Loucy (cell line): ENCODE measurements at regions not wholly inside any gene's neighbourhood (a gene's known extent, or its start where the extent isn't known, plus 50 kb on each side); places are given as distances from the start of the nearest gene placed in this dataset.

Experiments used
- H2AFZ ChIP-seq: fragments of 200-600 bp; sonication (generic); 2 replicates; pipeline ENCODE4 v1.6.0; 2016; ENCODE audit warnings: antibody characterized with exemption, mild to moderate bottlenecking, low read length, moderate library complexity
- H3F3A ChIP-seq: fragments of 200-600 bp; 2 replicates; pipeline ENCODE4 v1.6.0; 2016; ENCODE audit warnings: antibody characterized with exemption, low read depth, mild to moderate bottlenecking
- H3K27me3 ChIP-seq: fragments of 200-600 bp; sonication (generic); 2 replicates; pipeline ENCODE4 v1.6.1; 2014; ENCODE audit warnings: low read length, mild to moderate bottlenecking; ENCODE audit not compliant: insufficient read depth, poor library complexity, severe bottlenecking
- H3K36me3 ChIP-seq: fragments of 200-600 bp; sonication (generic); 2 replicates; pipeline ENCODE4 v1.6.1; 2016; ENCODE audit warnings: low read length; ENCODE audit not compliant: insufficient read depth
- H3K4me1 ChIP-seq: fragments of 200-600 bp; sonication (generic); 2 replicates; pipeline ENCODE4 v1.5.1; 2014; ENCODE audit warnings: low read length, mild to moderate bottlenecking; ENCODE audit not compliant: insufficient read depth, poor library complexity, severe bottlenecking
- H3K4me2 ChIP-seq: fragments of 200-600 bp; sonication (generic); 2 replicates; pipeline ENCODE4 v1.6.0; 2014; ENCODE audit warnings: antibody characterized with exemption, low read length, low read depth, mild to moderate bottlenecking; ENCODE audit not compliant: poor library complexity, severe bottlenecking
- H3K4me3 ChIP-seq: fragments of 200-600 bp; sonication (generic); 2 replicates; pipeline ENCODE4 v1.5.1; 2014; ENCODE audit warnings: low read length, mild to moderate bottlenecking, mixed read lengths; ENCODE audit not compliant: poor library complexity, severe bottlenecking
- H3K79me2 ChIP-seq: fragments of 200-600 bp; sonication (generic); 2 replicates; pipeline ENCODE4 v1.6.1; 2014; ENCODE audit warnings: low read length; ENCODE audit not compliant: insufficient read depth
- H3K9ac ChIP-seq: fragments of 200-600 bp; sonication (generic); 2 replicates; pipeline ENCODE4 v1.6.0; 2014; ENCODE audit warnings: mild to moderate bottlenecking, low read depth, low read length, moderate library complexity; ENCODE audit not compliant: poor library complexity, severe bottlenecking
- H3K9me2 ChIP-seq: fragments of 200-600 bp; sonication (generic); replicated peaks from 2 replicates; pipeline ENCODE4 v1.6.1; 2016; ENCODE audit warnings: low read depth, low read length, mixed read lengths
- H3K9me3 ChIP-seq: fragments of 200-600 bp; sonication (generic); 2 replicates; pipeline ENCODE4 v1.6.1; 2014; ENCODE audit warnings: mild to moderate bottlenecking, antibody characterized with exemption, low read length, low read depth; ENCODE audit not compliant: insufficient read depth
- H4K20me1 ChIP-seq: fragments of 200-600 bp; sonication (generic); 2 replicates; pipeline ENCODE4 v1.6.0; 2014; ENCODE audit warnings: antibody characterized with exemption, low read length, mild to moderate bottlenecking; ENCODE audit not compliant: insufficient read depth, poor library complexity, severe bottlenecking
- EZH2phosphoT487 ChIP-seq: fragments of 200-600 bp; IDR thresholded peaks from 2 replicates; pipeline ENCODE4 v1.6.1; 2018; ENCODE audit warnings: antibody characterized with exemption, mild to moderate bottlenecking, moderate library complexity, borderline replicate concordance
- TF ChIP-seq, protein P1 (sequence below): fragments of 200-600 bp; sonication (generic); conservative IDR thresholded peaks from 2 replicates; pipeline ENCODE4 v1.5.1; 2014; ENCODE audit warnings: mild to moderate bottlenecking, antibody characterized with exemption, low read length

DNA sequence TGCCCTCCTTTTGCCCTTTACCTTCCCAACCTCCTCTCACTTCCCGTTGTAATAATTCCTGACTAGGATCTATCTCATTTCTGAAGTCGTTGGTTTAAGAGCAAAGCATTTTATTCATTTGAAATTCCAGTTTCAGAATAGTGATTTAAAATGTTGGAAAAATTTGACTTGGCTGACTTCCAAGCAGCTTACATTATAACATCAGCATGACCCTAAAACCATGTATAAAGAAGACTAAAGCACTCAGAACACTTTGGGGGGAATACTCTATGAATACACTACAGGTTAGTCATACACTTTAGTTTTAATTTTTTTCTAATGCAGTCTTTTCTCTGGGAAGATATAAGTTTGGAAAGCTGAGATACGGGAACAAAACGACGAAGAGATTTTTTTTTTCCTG is 161.1 kb downstream of the BTG1 start:
- Histone ChIP-seq H3K9me3 (no peaks in the 10 kb centered on the region), H3K4me3 (no peak overlapping the region), H4K20me1 (no peaks in the 10 kb centered on the region), H3K9ac (no peak overlapping the region), H3K4me2 (no peak overlapping the region), H3K36me3 (no peaks in the 10 kb centered on the region), H3K79me2 (no peaks in the 10 kb centered on the region), H3K4me1 (no peaks in the 10 kb centered on the region), H2AFZ (no peak overlapping the region), H3F3A (no peaks in the 10 kb centered on the region), H3K27me3 (no peaks in the 10 kb centered on the region), H3K9me2 (no peaks in the 10 kb centered on the region)
- TF ChIP-seq, protein P1, sequence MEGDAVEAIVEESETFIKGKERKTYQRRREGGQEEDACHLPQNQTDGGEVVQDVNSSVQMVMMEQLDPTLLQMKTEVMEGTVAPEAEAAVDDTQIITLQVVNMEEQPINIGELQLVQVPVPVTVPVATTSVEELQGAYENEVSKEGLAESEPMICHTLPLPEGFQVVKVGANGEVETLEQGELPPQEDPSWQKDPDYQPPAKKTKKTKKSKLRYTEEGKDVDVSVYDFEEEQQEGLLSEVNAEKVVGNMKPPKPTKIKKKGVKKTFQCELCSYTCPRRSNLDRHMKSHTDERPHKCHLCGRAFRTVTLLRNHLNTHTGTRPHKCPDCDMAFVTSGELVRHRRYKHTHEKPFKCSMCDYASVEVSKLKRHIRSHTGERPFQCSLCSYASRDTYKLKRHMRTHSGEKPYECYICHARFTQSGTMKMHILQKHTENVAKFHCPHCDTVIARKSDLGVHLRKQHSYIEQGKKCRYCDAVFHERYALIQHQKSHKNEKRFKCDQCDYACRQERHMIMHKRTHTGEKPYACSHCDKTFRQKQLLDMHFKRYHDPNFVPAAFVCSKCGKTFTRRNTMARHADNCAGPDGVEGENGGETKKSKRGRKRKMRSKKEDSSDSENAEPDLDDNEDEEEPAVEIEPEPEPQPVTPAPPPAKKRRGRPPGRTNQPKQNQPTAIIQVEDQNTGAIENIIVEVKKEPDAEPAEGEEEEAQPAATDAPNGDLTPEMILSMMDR: no peak
- TF ChIP-seq EZH2phosphoT487: no peak

DNA sequence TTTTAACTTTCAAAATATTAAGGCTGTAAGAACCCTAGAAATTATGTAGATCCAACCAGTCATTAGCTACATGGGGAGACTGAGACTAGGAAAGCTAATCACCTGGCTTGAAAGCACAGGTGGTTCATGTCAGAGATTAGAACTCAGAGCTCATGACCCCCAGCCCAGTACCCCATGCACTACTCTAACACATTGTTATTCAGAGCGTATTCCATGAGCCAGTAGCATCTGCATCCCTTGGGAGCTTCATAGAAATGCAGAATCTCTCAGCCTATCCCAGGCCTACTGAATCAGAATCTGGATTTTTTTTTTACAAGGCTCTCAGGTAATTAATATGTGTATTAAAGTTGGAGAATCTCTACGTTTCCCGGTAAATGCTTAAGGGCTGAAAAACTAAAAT is 161.7 kb downstream of the BTG1 start:
- H3K4me2 ChIP-seq: no peak overlapping the region

DNA sequence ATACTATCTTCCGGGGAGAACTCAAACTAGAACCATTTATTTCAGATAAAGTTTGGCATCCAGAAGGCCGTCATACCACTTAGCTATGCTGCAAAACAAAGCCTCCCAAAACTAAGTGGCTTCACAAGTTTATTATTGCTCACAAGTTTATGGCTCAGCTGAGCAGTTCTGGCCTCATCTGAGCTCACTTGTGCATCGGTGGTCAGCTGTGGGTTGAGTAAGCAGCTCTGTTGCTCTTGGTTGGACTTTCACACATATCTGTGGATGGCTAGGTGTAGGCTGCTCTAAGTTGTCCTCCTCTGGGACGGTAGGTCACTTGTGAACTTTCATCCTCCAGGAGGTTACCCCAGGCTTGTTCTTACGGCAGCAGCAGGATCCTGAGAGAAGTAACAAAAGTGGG is 162.7 kb downstream of the BTG1 start:
- Histone ChIP-seq H3F3A (no peaks in the 10 kb centered on the region), H3K9me2 (no peaks in the 10 kb centered on the region), H3K36me3 (no peaks in the 10 kb centered on the region), H4K20me1 (no peaks in the 10 kb centered on the region), H3K9me3 (no peaks in the 10 kb centered on the region), H3K4me2 (no peak overlapping the region), H3K4me3 (no peak overlapping the region), H3K9ac (no peak overlapping the region), H3K4me1 (no peaks in the 10 kb centered on the region), H2AFZ (no peak overlapping the region), H3K79me2 (no peaks in the 10 kb centered on the region), H3K27me3 (no peaks in the 10 kb centered on the region)
- TF ChIP-seq, protein P1: no peak

More for the DNA sequence above, 161.7 kb downstream of the BTG1 start:
- Histone ChIP-seq H2AFZ (no peak overlapping the region), H3K36me3 (no peaks in the 10 kb centered on the region), H3K9me2 (no peaks in the 10 kb centered on the region), H3K9me3 (no peaks in the 10 kb centered on the region), H3K4me1 (no peaks in the 10 kb centered on the region), H3F3A (no peaks in the 10 kb centered on the region), H3K4me3 (no peak overlapping the region), H3K9ac (no peak overlapping the region), H4K20me1 (no peaks in the 10 kb centered on the region), H3K79me2 (no peaks in the 10 kb centered on the region), H3K27me3 (no peaks in the 10 kb centered on the region)
- TF ChIP-seq, protein P1: no peak
- TF ChIP-seq EZH2phosphoT487: no peak
